Spleen (tissue), 7 donors: ENCODE measurements at regions not wholly inside any gene's neighbourhood (a gene's known extent, or its start where the extent isn't known, plus 50 kb on each side); places are given as distances from the start of the nearest gene placed in this dataset.

Experiments used
- CTCF ChIP-seq, 11 experiments: fragments of 200-600 bp in 7 of 11; fragments of 450-650 bp in 4 of 11; sonication (generic) in 4 of 11; IDR thresholded peaks in 8 of 11; conservative IDR thresholded peaks in 3 of 11; 1 replicate in 7 of 11; 2 replicates in 4 of 11; pipeline versions ENCODE4 v1.4.0 to v1.8.0; 2016 to 2021; ENCODE audit warnings: antibody characterized with exemption in 11 of 11, inconsistent platforms in 4 of 11, mild to moderate bottlenecking in 1 of 11
- POLR2A ChIP-seq, 3 donors: fragments of 450-650 bp; IDR thresholded peaks; one replicate each; pipeline ENCODE4 v1.5.1; 2017; ENCODE audit warnings: antibody characterized with exemption in 3 of 3, mild to moderate bottlenecking in 1 of 3
- POLR2AphosphoS5 ChIP-seq, 3 donors: sonication (generic); formaldehyde crosslinking; IDR thresholded peaks; one replicate each; pipeline ENCODE4 v1.5.1; 2017; ENCODE audit warnings: antibody characterized with exemption in 3 of 3
- donor health status: DM: no; HTN: no; CAD: no; lungs with moderate emphysema.
- donor health status: DM: no; HTN: no; CAD: no.
- donor health status: DM: no; HTN: no; CAD: no.

GRCh38 chr3:95162794-95163193 is 1099.9 kb downstream of the NSUN3 start:
- TF ChIP-seq CTCF (IDR thresholded peaks at IDR 0.05 in 8 of 11, conservative IDR thresholded peaks at IDR 0.05 in 3 of 11) (no peak), POLR2A (IDR thresholded peaks at IDR 0.05) (no peak), POLR2AphosphoS5 (IDR thresholded peaks at IDR 0.05) (no peak)
